Astrocyte of the spinal cord (primary cell): ENCODE measurements at regions not wholly inside any gene's neighbourhood (a gene's known extent, or its start where the extent isn't known, plus 50 kb on each side); places are given as distances from the start of the nearest gene placed in this dataset.
A peak's percentile ranks its signal among the peaks of the same experiment; 100 is the strongest.

ENCODE experiments used
- DNase-seq: peaks from one replicate; pipeline ENCODE4 v3.0.0; 2011; ENCODE audit warnings: low read depth, low spot score
- H3K4me3 ChIP-seq: 2 replicates; pipeline ENCODE4 v1.5.1; 2011; ENCODE audit warnings: low read depth, mild to moderate bottlenecking, low read length, moderate library complexity
- in situ Hi-C: cut with HindIII; loops from 2 replicates; pipeline ENCODE4 v1.10.0; 2017; ENCODE audit warnings: low sequenced_read_pairs
- TF ChIP-seq, protein P1 (sequence below): IDR thresholded peaks from 2 replicates; pipeline ENCODE4 v1.5.1; 2012; ENCODE audit warnings: low read depth, mild to moderate bottlenecking, low read length, inconsistent platforms

DNA sequence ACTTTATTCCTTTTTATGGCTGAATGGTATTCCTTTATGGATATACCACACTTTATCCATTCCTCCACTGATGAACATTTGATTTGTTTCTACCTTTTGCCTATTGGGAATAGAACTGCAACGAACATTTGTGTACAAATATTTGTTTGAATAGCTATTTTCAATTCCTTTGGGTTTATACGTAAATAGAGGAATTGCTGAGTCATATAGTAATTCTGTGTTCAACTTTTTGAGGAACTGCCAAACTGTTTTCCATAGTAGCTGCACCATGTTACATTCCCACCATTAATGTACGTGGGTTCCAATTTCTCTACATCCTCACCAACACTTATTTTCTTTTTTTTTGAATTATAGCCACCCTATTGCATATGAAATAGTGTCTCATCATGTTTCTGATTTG, 156.5 kb upstream of the ATP6AP2 start:
- no peak for DNase-seq
- TF ChIP-seq, protein P1, sequence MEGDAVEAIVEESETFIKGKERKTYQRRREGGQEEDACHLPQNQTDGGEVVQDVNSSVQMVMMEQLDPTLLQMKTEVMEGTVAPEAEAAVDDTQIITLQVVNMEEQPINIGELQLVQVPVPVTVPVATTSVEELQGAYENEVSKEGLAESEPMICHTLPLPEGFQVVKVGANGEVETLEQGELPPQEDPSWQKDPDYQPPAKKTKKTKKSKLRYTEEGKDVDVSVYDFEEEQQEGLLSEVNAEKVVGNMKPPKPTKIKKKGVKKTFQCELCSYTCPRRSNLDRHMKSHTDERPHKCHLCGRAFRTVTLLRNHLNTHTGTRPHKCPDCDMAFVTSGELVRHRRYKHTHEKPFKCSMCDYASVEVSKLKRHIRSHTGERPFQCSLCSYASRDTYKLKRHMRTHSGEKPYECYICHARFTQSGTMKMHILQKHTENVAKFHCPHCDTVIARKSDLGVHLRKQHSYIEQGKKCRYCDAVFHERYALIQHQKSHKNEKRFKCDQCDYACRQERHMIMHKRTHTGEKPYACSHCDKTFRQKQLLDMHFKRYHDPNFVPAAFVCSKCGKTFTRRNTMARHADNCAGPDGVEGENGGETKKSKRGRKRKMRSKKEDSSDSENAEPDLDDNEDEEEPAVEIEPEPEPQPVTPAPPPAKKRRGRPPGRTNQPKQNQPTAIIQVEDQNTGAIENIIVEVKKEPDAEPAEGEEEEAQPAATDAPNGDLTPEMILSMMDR, result no peak
- in situ Hi-C loops, result no loop called here
- H3K4me3 ChIP-seq, result no peak overlapping the region

DNA sequence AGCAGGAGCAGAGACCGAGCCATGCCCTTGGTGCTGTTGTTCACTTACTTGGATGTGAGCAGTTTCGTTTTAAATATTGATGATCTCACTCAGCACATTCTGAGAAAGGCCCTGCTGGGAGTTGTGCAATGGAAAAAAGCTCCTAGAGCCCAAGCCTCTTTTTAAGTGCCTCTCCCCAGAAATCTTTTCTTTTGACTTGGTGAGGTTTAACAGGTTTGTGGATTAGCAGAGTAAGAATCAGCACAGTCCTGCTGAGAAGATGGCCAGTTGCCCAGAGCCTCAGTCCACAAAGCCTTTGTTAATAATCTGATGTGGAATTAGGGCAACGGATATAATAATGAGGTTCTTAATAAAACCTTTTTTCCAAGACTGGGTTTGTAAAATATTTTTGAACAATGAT, 157.5 kb upstream of the ATP6AP2 start:
- in situ Hi-C loops, result no loop called here
- DNase-seq, result peak; percentile 85
- no peak overlapping the region for H3K4me3 ChIP-seq
- TF ChIP-seq, protein P1, result no peak

DNA sequence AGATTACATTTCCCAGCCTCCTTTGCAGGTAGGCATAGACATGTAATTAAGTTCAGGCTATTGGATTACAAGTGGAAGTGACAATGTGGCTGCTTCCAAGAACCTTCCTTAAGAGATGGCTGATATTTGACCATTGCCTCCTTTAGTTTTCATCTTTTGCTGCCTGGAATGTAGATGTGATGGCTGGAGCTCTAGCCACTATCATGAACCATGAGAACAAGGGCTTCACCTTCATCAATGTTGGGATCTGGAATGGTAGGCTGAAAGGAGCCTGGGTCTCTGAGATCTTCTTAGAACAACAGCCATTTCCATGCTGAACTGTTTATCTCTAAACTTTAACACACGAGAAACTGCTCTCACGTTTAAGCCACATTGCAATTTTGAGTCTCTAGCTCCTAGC, 158.7 kb upstream of the ATP6AP2 start:
- in situ Hi-C loops, result no loop called here
- DNase-seq, result no peak
- no peak overlapping the region for H3K4me3 ChIP-seq
- TF ChIP-seq, protein P1, result no peak

DNA sequence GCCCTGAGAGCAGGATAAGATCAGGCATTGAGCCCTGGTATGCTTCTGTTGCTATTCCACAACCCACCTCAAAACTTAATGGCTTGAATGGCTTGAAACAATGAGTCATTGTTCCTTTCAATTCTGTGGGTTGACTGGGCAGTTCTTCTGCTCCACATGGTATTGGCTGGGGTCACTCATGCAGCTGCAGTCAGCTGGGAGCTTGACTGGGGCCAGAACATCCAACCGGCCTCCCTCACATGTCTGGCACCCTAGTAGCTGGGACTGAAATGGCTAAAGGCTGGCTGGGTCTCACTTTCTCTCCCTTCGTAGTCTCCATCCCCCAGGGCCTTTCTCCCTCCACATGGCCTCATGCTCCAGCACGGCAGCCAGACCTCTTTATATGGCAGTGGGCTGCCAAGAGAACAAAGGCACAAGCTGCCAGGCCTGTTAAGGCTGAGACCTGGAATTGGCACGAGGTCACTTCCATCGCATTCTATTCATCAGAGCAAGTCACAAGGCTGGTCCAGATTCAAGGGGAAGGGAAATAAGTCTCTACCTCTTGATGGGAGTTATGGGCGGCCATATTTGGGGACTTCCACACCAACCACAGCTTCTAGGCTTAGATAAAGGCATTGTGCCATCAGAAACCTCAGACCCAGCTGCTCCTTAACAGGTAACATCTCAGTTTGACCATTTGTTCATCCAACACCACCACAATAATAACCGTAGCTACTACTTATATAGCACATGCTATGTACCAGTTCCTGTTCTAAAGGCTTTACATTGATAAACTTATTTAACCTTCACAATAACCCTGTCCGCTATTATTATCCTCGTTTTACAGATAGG, 159.7 kb upstream of the ATP6AP2 start:
- DNase-seq, result peak; percentile 71
- TF ChIP-seq, protein P1, result no peak
- no peak overlapping the region for H3K4me3 ChIP-seq
- in situ Hi-C loops, result no loop called here

DNA sequence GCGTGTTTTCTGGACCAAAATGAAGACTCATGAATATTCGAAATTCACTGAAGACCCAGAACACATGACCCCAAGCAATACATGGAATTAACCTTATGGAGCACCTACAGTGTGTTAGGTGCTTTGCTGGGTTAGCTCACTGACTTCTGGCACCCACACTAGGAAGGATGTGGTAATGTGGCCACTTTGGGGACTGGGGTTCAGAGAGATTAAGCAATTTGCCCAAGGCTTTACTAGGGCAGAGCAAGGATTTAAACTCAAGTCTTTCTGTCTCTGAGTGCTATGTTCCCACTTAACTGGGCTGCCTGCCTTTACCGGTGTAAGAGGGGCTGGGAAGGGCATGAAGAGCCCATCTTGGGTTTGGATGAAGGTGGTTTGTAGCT, 162.0 kb upstream of the ATP6AP2 start:
- H3K4me3 ChIP-seq, result no peak overlapping the region
- TF ChIP-seq, protein P1, result no peak
- no peak for DNase-seq
- in situ Hi-C loops, result no loop called here

DNA sequence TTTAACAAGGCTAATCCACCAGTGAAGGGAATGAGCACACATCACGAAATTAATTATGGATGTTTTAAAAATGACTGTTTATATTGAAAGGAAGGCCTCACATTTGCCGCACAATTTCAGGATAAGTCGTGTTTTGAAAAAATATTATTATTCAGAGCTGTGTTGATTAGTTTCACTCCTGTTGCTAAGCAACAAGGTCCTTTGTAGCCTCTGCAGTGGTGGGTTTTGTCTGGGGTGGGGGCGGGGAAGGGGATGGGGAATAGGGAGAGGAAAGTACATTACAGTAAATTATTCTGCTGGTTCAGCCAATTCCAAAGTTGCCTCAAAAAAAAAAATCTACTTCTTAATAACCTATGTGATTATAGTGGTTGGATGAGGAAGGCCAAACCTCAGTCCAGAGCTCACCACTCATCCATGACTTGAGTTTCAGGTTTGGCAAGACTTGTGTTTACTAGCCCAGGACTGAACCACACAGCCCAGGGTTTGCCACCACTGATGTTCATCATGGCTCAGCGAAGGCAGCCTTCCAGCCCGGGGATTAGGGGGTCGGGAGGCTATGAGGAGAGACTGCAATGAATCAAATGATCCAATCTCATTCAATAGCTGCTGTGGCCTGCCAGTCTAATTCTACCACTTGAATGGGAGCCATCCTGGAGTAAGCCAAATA, 162.5 kb upstream of the ATP6AP2 start:
- in situ Hi-C loops, result no loop called here
- H3K4me3 ChIP-seq, result no peak overlapping the region
- DNase-seq, result peak; percentile 45
- TF ChIP-seq, protein P1, result no peak
